ENCODE measurements at regions not wholly inside any gene's neighbourhood (a gene's known extent, or its start where the extent isn't known, plus 50 kb on each side); places are given as distances from the start of the nearest gene placed in this dataset.

GRCh38 chr18:68489013-68489792 lies 225.7 kb downstream of the TMX3 start:
- H2BK12ac ChIP-seq (ENCODE audit: low read depth, low read length) = peak overlapping the region; percentile 96; the same call in 1 of the 2 replicates
- H2BK15ac ChIP-seq (ENCODE audit: low read length) = no peak overlapping the region
- H2AK5ac ChIP-seq (ENCODE audit: low read depth, low read length) = peak overlapping the region; percentile 20; the same call in 1 of the 2 replicates
- no peaks in the 10 kb centered on the region for H3K79me1 ChIP-seq (ENCODE audit: low read depth, low read length)
- H2AFZ ChIP-seq (ENCODE audit: low read length) = no peak overlapping the region
- peak in 1 of 2 experiments; percentile 13 for DNase-seq (ENCODE audit: low read depth in 1 of 2, low spot score in 2 of 2)
- no peaks in the 10 kb centered on the region for H3K79me2 ChIP-seq (ENCODE audit: control insufficient read depth in 1 of 2, insufficient read depth in 2 of 2, low read length in 2 of 2)
- H3K18ac ChIP-seq (ENCODE audit: extremely low read depth, low read length) = peak overlapping the region; percentile 55; the same call in 1 of the 2 replicates
- no peaks in the 10 kb centered on the region for H3K36me3 ChIP-seq (ENCODE audit: control insufficient read depth in 2 of 4, insufficient read depth in 4 of 4, low read length in 3 of 4)
- H3K4ac ChIP-seq (replicated peaks; ENCODE audit: insufficient read length, low read depth, low read length) = peak overlapping the region; percentile 66
- no peak overlapping the region for H2BK20ac ChIP-seq (ENCODE audit: low read length)
- H2BK5ac ChIP-seq (ENCODE audit: low read depth, low read length) = peak overlapping the region; percentile 94
- no peak overlapping the region; the same call in 1 of the 2 replicates for H4K8ac ChIP-seq (ENCODE audit: extremely low read depth, insufficient read depth, low read length)
- H3K27ac ChIP-seq (ENCODE audit: low read depth, low read length) = peak overlapping the region; percentile 86
- H3K56ac ChIP-seq (replicated peaks; ENCODE audit: insufficient read length, low read depth, low read length) = peak overlapping the region; percentile 1
- FAIRE-seq = peak; percentile 82
- no peaks in the 10 kb centered on the region for H4K20me1 ChIP-seq (replicated peaks in 1 of 2; ENCODE audit: control insufficient read depth in 1 of 2, insufficient read depth in 2 of 2, low read length in 2 of 2)
- 19% methylated on average over 6 of the region's 6 CpGs; no CpG with 5 or more reads in 1 of the 2 experiments for WGBS, 2 experiments (ENCODE audit: extremely low coverage in 1 of 2, insufficient coverage in 1 of 2, insufficient read length in 1 of 2, insufficient replicate concordance in 2 of 2, low coverage in 1 of 2, low lambda C conversion rate in 2 of 2, missing lambda C conversion rate in 1 of 2)
- no peaks in the 10 kb centered on the region for H3K9me3 ChIP-seq (ENCODE audit: insufficient read depth in 2 of 2, low read depth in 1 of 2, low read length in 1 of 2)
- peak overlapping the region; percentile 91 for H2BK120ac ChIP-seq (replicated peaks; ENCODE audit: low read depth, low read length)
- POLR2A ChIA-PET (ENCODE audit: partially characterized antibody) = interaction anchor here (0.8 kb wide), 1 partner anchor 14 kb away, joined by 3 read pairs; no protein-coding TSS in a partner anchor
- H3K4me1 ChIP-seq (replicated peaks in 1 of 4; ENCODE audit: control insufficient read depth in 3 of 4, insufficient read depth in 4 of 4, low read length in 3 of 4) = peaks cover 0 to 2% (median 0%) of the 10 kb centered on the region in 4 experiments; a peak in 1 of 7 replicates
- CTCF ChIA-PET (ENCODE audit: partially characterized antibody) = no interaction called here
- H4K91ac ChIP-seq (replicated peaks; ENCODE audit: insufficient read length, low read length) = peak overlapping the region; percentile 89
- peak overlapping the region; percentile 3 to 42 (median 9); a peak in 5 of 8 replicates for H3K4me3 ChIP-seq (ENCODE audit: extremely low read depth in 1 of 4, insufficient read depth in 2 of 4, low read depth in 3 of 4, low read length in 4 of 4)
- H3K4me2 ChIP-seq (ENCODE audit: insufficient read depth in 1 of 2, low read depth in 2 of 2, low read length in 2 of 2) = peak overlapping the region; percentile 56 to 63
- H3K27me3 ChIP-seq (replicated peaks in 1 of 4; ENCODE audit: control insufficient read depth in 3 of 4, extremely low read depth in 1 of 4, insufficient read depth in 3 of 4, low read length in 3 of 4) = no peaks in the 10 kb centered on the region
- no peak overlapping the region for H3K23ac ChIP-seq (ENCODE audit: insufficient read length)
- peak overlapping the region; percentile 47 for H4K5ac ChIP-seq (ENCODE audit: insufficient read length, low read depth, low read length)
- H3K9ac ChIP-seq (replicated peaks in 1 of 4; ENCODE audit: extremely low read depth in 1 of 4, low read depth in 3 of 4, low read length in 3 of 4) = peak overlapping the region in 3 of 4 experiments; percentile 22 to 53 (median 27); a peak in 3 of 7 replicates
- H3K23me2 ChIP-seq (ENCODE audit: low read depth, low read length) = no peaks in the 10 kb centered on the region
- no peak overlapping the region for H3K14ac ChIP-seq (ENCODE audit: insufficient read length)
- TF ChIP-seq CREB1 (IDR thresholded peaks at IDR 0.05) = no peak
- TF ChIP-seq TCF12 (IDR thresholded peaks at IDR 0.05; ENCODE audit: low read depth, low read length) = no peak
- no peak for TF ChIP-seq NRF1 (IDR thresholded peaks at IDR 0.05; ENCODE audit: low read depth, low read length)
- peak; percentile 79 for TF ChIP-seq SP1 (IDR thresholded peaks at IDR 0.05; ENCODE audit: low read depth, low read length)
- TF ChIP-seq ATF2 (IDR thresholded peaks at IDR 0.05; ENCODE audit: low read length) = no peak
- TF ChIP-seq RXRA (IDR thresholded peaks at IDR 0.05; ENCODE audit: insufficient read depth, low read depth, low read length) = no peak
- TF ChIP-seq TAF1 (IDR thresholded peaks at IDR 0.05; ENCODE audit: low read depth, low read length) = peak; percentile 50; the same call in 1 of the 2 replicates
- TF ChIP-seq GABPA (IDR thresholded peaks at IDR 0.05; ENCODE audit: borderline replicate concordance, insufficient read depth, low read length) = no peak
- TF ChIP-seq ASH2L (IDR thresholded peaks at IDR 0.05; ENCODE audit: low read length) = peak; percentile 94
- TF ChIP-seq SIN3A (conservative IDR thresholded peaks at IDR 0.05 in 1 of 2, IDR thresholded peaks at IDR 0.05 in 1 of 2; ENCODE audit: low read depth in 1 of 2, low read length in 2 of 2) = no peak
- TF ChIP-seq GTF2F1 (IDR thresholded peaks at IDR 0.05; ENCODE audit: borderline replicate concordance, low read depth, low read length) = no peak
